Liver (tissue), 8 donors: ENCODE measurements at regions not wholly inside any gene's neighbourhood (a gene's known extent, or its start where the extent isn't known, plus 50 kb on each side); places are given as distances from the start of the nearest gene placed in this dataset.
A peak's percentile ranks its signal among the peaks of the same experiment; 100 is the strongest.

Source experiments
- DNase-seq: peaks from one replicate; pipeline ENCODE4 v3.0.0-alpha.2; 2017; ENCODE audit warnings: low spot score
- H3K27ac ChIP-seq, 2 donors: one replicate each; pipeline ENCODE4 v1.7.0; 2013; ENCODE audit warnings: inconsistent platforms in 2 of 2, low read length in 2 of 2, control low read depth in 1 of 2, low read depth in 1 of 2, mild to moderate bottlenecking in 1 of 2
- H3K27me3 ChIP-seq, 4 donors: one replicate each; pipeline versions ENCODE4 v1.6.1 to v1.7.0; 2013; ENCODE audit warnings: low read length in 3 of 4, inconsistent platforms in 1 of 4, mild to moderate bottlenecking in 1 of 4, moderate library complexity in 1 of 4; ENCODE audit not compliant: control insufficient read depth in 4 of 4, insufficient read depth in 4 of 4
- H3K36me3 ChIP-seq, 4 donors: one replicate each; pipeline versions ENCODE4 v1.6.1 to v1.7.0; 2013; ENCODE audit warnings: low read length in 3 of 4, mild to moderate bottlenecking in 3 of 4, low read depth in 1 of 4, moderate library complexity in 1 of 4; ENCODE audit not compliant: control insufficient read depth in 4 of 4, insufficient read depth in 3 of 4
- H3K4me1 ChIP-seq, 4 donors: one replicate each; pipeline versions ENCODE4 v1.6.1 to v1.7.0; 2013; ENCODE audit warnings: low read length in 3 of 4, mild to moderate bottlenecking in 3 of 4, moderate library complexity in 1 of 4; ENCODE audit not compliant: control insufficient read depth in 4 of 4, insufficient read depth in 4 of 4
- H3K4me3 ChIP-seq, 3 donors: one replicate each; pipeline versions ENCODE4 v1.6.1 to v1.7.0; 2013; ENCODE audit warnings: low read length in 3 of 3, control low read depth in 1 of 3, low read depth in 1 of 3, mild to moderate bottlenecking in 1 of 3
- H3K9ac ChIP-seq, 2 donors: one replicate each; pipeline ENCODE4 v1.7.0; 2013; ENCODE audit warnings: low read length in 2 of 2, mild to moderate bottlenecking in 2 of 2, moderate library complexity in 2 of 2, control low read depth in 1 of 2, low read depth in 1 of 2
- H3K9me3 ChIP-seq, 4 donors: one replicate each; pipeline versions ENCODE4 v1.6.1 to v1.7.0; 2013; ENCODE audit warnings: low read length in 3 of 4; ENCODE audit not compliant: control insufficient read depth in 4 of 4
- ATF3 ChIP-seq: IDR thresholded peaks from 2 replicates; pipeline ENCODE4 v1.6.1; 2016; ENCODE audit warnings: antibody characterized with exemption
- EGR1 ChIP-seq, 2 donors: IDR thresholded peaks; 2 replicates each; pipeline ENCODE4 v1.6.1; 2016 to 2018; ENCODE audit warnings: antibody characterized with exemption in 2 of 2, low read depth in 2 of 2
- FOXA1 ChIP-seq: IDR thresholded peaks from 2 replicates; pipeline ENCODE4 v1.6.1; 2016; ENCODE audit warnings: antibody characterized with exemption
- FOXA2 ChIP-seq: IDR thresholded peaks from 2 replicates; pipeline ENCODE4 v1.6.1; 2016; ENCODE audit warnings: antibody characterized with exemption
- GABPA ChIP-seq, 2 donors: IDR thresholded peaks in 1 of 2; conservative IDR thresholded peaks in 1 of 2; 2 replicates each; pipeline ENCODE4 v1.6.1; 2016; ENCODE audit warnings: antibody characterized with exemption in 2 of 2, mild to moderate bottlenecking in 1 of 2, moderate library complexity in 1 of 2
- HNF4A ChIP-seq, 2 donors: conservative IDR thresholded peaks; 2 replicates each; pipeline ENCODE4 v1.6.1; 2016; ENCODE audit warnings: antibody characterized with exemption in 2 of 2, mild to moderate bottlenecking in 2 of 2
- HNF4G ChIP-seq: IDR thresholded peaks from 2 replicates; pipeline ENCODE4 v1.6.1; 2016; ENCODE audit warnings: antibody characterized with exemption
- JUND ChIP-seq, 2 donors: IDR thresholded peaks; 2 replicates each; pipeline ENCODE4 v1.6.1; 2016; ENCODE audit warnings: antibody characterized with exemption in 2 of 2
- NR2F2 ChIP-seq: IDR thresholded peaks from 2 replicates; pipeline ENCODE4 v1.6.1; 2016; ENCODE audit warnings: antibody characterized with exemption
- RAD21 ChIP-seq, 2 donors: IDR thresholded peaks; 2 replicates each; pipeline ENCODE4 v1.6.1; 2016; ENCODE audit warnings: antibody characterized with exemption in 2 of 2, mild to moderate bottlenecking in 2 of 2
- RXRA ChIP-seq, 2 donors: IDR thresholded peaks; 2 replicates each; pipeline ENCODE4 v1.6.1; 2017 to 2018; ENCODE audit warnings: antibody characterized with exemption in 2 of 2, mild to moderate bottlenecking in 1 of 2
- SP1 ChIP-seq: IDR thresholded peaks from 2 replicates; pipeline ENCODE4 v1.6.1; 2018; ENCODE audit warnings: antibody characterized with exemption, mild to moderate bottlenecking
- TAF1 ChIP-seq: conservative IDR thresholded peaks from 2 replicates; pipeline ENCODE4 v1.6.1; 2016; ENCODE audit warnings: antibody characterized with exemption, mild to moderate bottlenecking
- YY1 ChIP-seq: IDR thresholded peaks from 2 replicates; pipeline ENCODE4 v1.6.1; 2016; ENCODE audit warnings: antibody characterized with exemption, mild to moderate bottlenecking
- WGBS: extraction: QIAGEN DNeasy Blood & Tissue Kit; methylation state at CpG from one replicate; pipeline ENCODE4 v1.1.7; 2013; 5-methylcytosine and 5-hydroxymethylcytosine counted together
- TF ChIP-seq, protein P1 (sequence below): fragments of 150-350 bp; IDR thresholded peaks from 2 replicates; pipeline ENCODE4 v1.5.1; 2017; ENCODE audit warnings: improper control_type of control experiment, low read depth, low read length; ENCODE audit not compliant: missing input control
- TF ChIP-seq, protein P2 (sequence below): IDR thresholded peaks from 2 replicates; pipeline ENCODE4 v1.6.1; 2016; ENCODE audit warnings: antibody characterized with exemption
- TF ChIP-seq, protein P3 (sequence below): IDR thresholded peaks from 2 replicates; pipeline ENCODE4 v1.6.1; 2016; ENCODE audit warnings: antibody characterized with exemption, mild to moderate bottlenecking
- TF ChIP-seq, protein P4 (sequence below): IDR thresholded peaks from 2 replicates; pipeline ENCODE4 v1.6.1; 2016; ENCODE audit warnings: antibody characterized with exemption
- donor health status: healthy.
- donor health status: healthy.
- donor health status: healthy.
- donor health status: healthy.
- donor health status: healthy.

- Histone ChIP-seq H3K4me3 (no peak overlapping the region), H3K36me3 (no peaks in the 10 kb centered on the region), H3K27me3 (no peaks in the 10 kb centered on the region), H3K9me3 (no peaks in the 10 kb centered on the region), H3K27ac (no peak overlapping the region), H3K4me1 (peaks cover 7 to 14% (median 9%) of the 10 kb centered on the region in 4 donors), H3K9ac (no peak overlapping the region)
- DNase-seq: no peak
- WGBS: 93% methylated on average over 1 of the region's 1 CpG
- TF ChIP-seq GABPA (IDR thresholded peaks at IDR 0.05 in 1 of 2, conservative IDR thresholded peaks at IDR 0.05 in 1 of 2) (no peak), FOXA2 (no peak), NR2F2 (no peak), SP1 (no peak)
Measured at GRCh38 chr12:46497739-46498138, 125.2 kb upstream of the SLC38A2 start.

GRCh38 chr12:46494424-46494823, 121.9 kb upstream of the SLC38A2 start:
- no peak for DNase-seq
- Histone ChIP-seq H3K4me1 (peaks cover 7 to 24% (median 13%) of the 10 kb centered on the region in 4 donors), H3K27me3 (no peaks in the 10 kb centered on the region), H3K9ac (no peak overlapping the region), H3K4me3 (no peak overlapping the region), H3K27ac (peak overlapping the region; percentile 65 to 84), H3K36me3 (no peaks in the 10 kb centered on the region), H3K9me3 (no peaks in the 10 kb centered on the region)
- 12% methylated on average over 1 of the region's 1 CpG for WGBS
- TF ChIP-seq ATF3 (no peak), EGR1 (IDR thresholded peaks at IDR 0.05; ENCODE audit: low read depth in 2 of 2) (no peak), RXRA (IDR thresholded peaks at IDR 0.05) (no peak), NR2F2 (peak; percentile 21), FOXA2 (no peak), FOXA1 (no peak), HNF4G (no peak), TAF1 (no peak), SP1 (peak; percentile 8), YY1 (peak; percentile 41), GABPA (IDR thresholded peaks at IDR 0.05 in 1 of 2, conservative IDR thresholded peaks at IDR 0.05 in 1 of 2) (no peak), RAD21 (IDR thresholded peaks at IDR 0.05) (peak in 1 of 2 donors; percentile 16), HNF4A (conservative IDR thresholded peaks at IDR 0.05) (peak; percentile 10 to 37), JUND (IDR thresholded peaks at IDR 0.05) (no peak)
- TF ChIP-seq, protein P1, sequence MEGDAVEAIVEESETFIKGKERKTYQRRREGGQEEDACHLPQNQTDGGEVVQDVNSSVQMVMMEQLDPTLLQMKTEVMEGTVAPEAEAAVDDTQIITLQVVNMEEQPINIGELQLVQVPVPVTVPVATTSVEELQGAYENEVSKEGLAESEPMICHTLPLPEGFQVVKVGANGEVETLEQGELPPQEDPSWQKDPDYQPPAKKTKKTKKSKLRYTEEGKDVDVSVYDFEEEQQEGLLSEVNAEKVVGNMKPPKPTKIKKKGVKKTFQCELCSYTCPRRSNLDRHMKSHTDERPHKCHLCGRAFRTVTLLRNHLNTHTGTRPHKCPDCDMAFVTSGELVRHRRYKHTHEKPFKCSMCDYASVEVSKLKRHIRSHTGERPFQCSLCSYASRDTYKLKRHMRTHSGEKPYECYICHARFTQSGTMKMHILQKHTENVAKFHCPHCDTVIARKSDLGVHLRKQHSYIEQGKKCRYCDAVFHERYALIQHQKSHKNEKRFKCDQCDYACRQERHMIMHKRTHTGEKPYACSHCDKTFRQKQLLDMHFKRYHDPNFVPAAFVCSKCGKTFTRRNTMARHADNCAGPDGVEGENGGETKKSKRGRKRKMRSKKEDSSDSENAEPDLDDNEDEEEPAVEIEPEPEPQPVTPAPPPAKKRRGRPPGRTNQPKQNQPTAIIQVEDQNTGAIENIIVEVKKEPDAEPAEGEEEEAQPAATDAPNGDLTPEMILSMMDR: no peak
- TF ChIP-seq, protein P2, sequence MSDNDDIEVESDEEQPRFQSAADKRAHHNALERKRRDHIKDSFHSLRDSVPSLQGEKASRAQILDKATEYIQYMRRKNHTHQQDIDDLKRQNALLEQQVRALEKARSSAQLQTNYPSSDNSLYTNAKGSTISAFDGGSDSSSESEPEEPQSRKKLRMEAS: peak; percentile 23
- TF ChIP-seq, protein P3, sequence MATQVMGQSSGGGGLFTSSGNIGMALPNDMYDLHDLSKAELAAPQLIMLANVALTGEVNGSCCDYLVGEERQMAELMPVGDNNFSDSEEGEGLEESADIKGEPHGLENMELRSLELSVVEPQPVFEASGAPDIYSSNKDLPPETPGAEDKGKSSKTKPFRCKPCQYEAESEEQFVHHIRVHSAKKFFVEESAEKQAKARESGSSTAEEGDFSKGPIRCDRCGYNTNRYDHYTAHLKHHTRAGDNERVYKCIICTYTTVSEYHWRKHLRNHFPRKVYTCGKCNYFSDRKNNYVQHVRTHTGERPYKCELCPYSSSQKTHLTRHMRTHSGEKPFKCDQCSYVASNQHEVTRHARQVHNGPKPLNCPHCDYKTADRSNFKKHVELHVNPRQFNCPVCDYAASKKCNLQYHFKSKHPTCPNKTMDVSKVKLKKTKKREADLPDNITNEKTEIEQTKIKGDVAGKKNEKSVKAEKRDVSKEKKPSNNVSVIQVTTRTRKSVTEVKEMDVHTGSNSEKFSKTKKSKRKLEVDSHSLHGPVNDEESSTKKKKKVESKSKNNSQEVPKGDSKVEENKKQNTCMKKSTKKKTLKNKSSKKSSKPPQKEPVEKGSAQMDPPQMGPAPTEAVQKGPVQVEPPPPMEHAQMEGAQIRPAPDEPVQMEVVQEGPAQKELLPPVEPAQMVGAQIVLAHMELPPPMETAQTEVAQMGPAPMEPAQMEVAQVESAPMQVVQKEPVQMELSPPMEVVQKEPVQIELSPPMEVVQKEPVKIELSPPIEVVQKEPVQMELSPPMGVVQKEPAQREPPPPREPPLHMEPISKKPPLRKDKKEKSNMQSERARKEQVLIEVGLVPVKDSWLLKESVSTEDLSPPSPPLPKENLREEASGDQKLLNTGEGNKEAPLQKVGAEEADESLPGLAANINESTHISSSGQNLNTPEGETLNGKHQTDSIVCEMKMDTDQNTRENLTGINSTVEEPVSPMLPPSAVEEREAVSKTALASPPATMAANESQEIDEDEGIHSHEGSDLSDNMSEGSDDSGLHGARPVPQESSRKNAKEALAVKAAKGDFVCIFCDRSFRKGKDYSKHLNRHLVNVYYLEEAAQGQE: no peak
- TF ChIP-seq, protein P4, sequence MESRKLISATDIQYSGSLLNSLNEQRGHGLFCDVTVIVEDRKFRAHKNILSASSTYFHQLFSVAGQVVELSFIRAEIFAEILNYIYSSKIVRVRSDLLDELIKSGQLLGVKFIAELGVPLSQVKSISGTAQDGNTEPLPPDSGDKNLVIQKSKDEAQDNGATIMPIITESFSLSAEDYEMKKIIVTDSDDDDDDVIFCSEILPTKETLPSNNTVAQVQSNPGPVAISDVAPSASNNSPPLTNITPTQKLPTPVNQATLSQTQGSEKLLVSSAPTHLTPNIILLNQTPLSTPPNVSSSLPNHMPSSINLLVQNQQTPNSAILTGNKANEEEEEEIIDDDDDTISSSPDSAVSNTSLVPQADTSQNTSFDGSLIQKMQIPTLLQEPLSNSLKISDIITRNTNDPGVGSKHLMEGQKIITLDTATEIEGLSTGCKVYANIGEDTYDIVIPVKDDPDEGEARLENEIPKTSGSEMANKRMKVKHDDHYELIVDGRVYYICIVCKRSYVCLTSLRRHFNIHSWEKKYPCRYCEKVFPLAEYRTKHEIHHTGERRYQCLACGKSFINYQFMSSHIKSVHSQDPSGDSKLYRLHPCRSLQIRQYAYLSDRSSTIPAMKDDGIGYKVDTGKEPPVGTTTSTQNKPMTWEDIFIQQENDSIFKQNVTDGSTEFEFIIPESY: no peak
